ENCODE measurements at regions not wholly inside any gene's neighbourhood (a gene's known extent, or its start where the extent isn't known, plus 50 kb on each side); places are given as distances from the start of the nearest gene placed in this dataset.

DNA sequence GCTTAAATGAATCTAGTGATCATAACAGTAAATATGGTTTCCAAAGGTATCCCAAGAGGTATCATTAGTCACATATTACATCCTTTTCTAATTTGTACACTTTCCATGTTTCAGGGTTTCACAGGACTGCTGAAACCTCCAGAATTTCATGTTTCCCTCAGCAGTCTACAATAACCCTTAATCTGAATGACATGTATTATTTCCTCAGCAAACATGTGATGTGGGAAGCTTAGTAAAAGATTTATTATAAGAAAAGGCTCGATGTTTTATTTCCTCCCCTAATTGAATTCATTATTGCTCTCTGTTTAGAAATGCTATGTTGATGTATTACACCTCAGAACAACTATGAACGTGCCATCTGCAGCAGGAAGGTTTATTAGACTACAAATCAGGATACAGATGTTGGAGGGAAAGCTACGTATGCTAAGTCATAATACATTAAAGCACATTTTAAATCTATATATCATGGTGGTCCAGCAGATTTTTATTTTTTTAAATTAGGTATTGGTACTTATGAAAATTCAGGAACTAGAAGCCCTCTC lies 52.5 kb upstream of the SKAP2 start:
- TF ChIP-seq, protein P1, sequence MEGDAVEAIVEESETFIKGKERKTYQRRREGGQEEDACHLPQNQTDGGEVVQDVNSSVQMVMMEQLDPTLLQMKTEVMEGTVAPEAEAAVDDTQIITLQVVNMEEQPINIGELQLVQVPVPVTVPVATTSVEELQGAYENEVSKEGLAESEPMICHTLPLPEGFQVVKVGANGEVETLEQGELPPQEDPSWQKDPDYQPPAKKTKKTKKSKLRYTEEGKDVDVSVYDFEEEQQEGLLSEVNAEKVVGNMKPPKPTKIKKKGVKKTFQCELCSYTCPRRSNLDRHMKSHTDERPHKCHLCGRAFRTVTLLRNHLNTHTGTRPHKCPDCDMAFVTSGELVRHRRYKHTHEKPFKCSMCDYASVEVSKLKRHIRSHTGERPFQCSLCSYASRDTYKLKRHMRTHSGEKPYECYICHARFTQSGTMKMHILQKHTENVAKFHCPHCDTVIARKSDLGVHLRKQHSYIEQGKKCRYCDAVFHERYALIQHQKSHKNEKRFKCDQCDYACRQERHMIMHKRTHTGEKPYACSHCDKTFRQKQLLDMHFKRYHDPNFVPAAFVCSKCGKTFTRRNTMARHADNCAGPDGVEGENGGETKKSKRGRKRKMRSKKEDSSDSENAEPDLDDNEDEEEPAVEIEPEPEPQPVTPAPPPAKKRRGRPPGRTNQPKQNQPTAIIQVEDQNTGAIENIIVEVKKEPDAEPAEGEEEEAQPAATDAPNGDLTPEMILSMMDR (IDR thresholded peaks at IDR 0.05): no peak
- no peak for TF ChIP-seq POLR2A (IDR thresholded peaks at IDR 0.05)
